ENCODE measurements at regions not wholly inside any gene's neighbourhood (a gene's known extent, or its start where the extent isn't known, plus 50 kb on each side); places are given as distances from the start of the nearest gene placed in this dataset.

- TF ChIP-seq, protein P1, sequence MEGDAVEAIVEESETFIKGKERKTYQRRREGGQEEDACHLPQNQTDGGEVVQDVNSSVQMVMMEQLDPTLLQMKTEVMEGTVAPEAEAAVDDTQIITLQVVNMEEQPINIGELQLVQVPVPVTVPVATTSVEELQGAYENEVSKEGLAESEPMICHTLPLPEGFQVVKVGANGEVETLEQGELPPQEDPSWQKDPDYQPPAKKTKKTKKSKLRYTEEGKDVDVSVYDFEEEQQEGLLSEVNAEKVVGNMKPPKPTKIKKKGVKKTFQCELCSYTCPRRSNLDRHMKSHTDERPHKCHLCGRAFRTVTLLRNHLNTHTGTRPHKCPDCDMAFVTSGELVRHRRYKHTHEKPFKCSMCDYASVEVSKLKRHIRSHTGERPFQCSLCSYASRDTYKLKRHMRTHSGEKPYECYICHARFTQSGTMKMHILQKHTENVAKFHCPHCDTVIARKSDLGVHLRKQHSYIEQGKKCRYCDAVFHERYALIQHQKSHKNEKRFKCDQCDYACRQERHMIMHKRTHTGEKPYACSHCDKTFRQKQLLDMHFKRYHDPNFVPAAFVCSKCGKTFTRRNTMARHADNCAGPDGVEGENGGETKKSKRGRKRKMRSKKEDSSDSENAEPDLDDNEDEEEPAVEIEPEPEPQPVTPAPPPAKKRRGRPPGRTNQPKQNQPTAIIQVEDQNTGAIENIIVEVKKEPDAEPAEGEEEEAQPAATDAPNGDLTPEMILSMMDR (IDR thresholded peaks at IDR 0.05) = no peak
- no peak for TF ChIP-seq EP300 (IDR thresholded peaks at IDR 0.05)
- TF ChIP-seq POLR2A (IDR thresholded peaks at IDR 0.05) = no peak
- no peak for TF ChIP-seq POLR2AphosphoS5 (IDR thresholded peaks at IDR 0.05)
- Histone ChIP-seq H3K4me1 (no peaks in the 10 kb centered on the region), H3K9me3 (no peaks in the 10 kb centered on the region), H3K27me3 (no peaks in the 10 kb centered on the region), H3K4me3 (no peak overlapping the region), H3K27ac (no peak overlapping the region), H3K36me3 (no peaks in the 10 kb centered on the region)
- 94% methylated on average over 1 of the region's 1 CpG for WGBS
- no peak for DNase-seq (ENCODE audit: low spot score in 2 of 2)
Observed at GRCh38 chr2:198385856-198386255, 581.5 kb downstream of the PLCL1 start.

GRCh38 chr2:198385326-198385725 is 580.9 kb downstream of the PLCL1 start:
- no peak for TF ChIP-seq POLR2A (IDR thresholded peaks at IDR 0.05)
- no peak for TF ChIP-seq POLR2AphosphoS5 (IDR thresholded peaks at IDR 0.05)
- no peak for TF ChIP-seq EP300 (IDR thresholded peaks at IDR 0.05)
- TF ChIP-seq, protein P1 (IDR thresholded peaks at IDR 0.05) = no peak
- no peak for DNase-seq (ENCODE audit: low spot score in 2 of 2)

DNA sequence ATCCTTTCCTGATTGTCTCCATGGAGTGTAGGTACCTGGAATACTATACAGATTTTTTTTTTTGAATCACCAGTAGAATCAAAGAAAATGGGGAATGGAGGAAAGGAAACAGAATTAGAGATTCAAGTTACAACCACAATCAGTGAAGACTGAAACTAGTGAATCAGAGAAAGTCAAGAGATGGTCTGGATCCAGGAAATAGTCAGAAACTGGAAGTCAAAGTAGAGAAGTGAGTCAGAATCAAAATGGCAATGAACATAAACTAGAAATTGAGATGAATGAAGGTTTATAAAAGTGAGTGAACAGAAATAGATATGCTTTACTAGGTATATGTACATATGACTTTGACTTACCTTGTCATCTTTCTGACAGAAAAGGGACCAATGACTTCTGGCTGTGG is 579.0 kb downstream of the PLCL1 start:
- Histone ChIP-seq H3K4me1 (no peaks in the 10 kb centered on the region), H3K4me3 (no peak overlapping the region), H3K9me3 (no peaks in the 10 kb centered on the region), H3K36me3 (no peaks in the 10 kb centered on the region), H3K27ac (no peak overlapping the region), H3K27me3 (no peaks in the 10 kb centered on the region)
- TF ChIP-seq POLR2A (IDR thresholded peaks at IDR 0.05) = no peak
- no peak for TF ChIP-seq EP300 (IDR thresholded peaks at IDR 0.05)
- TF ChIP-seq, protein P1 (IDR thresholded peaks at IDR 0.05) = no peak
- no peak for TF ChIP-seq POLR2AphosphoS5 (IDR thresholded peaks at IDR 0.05)
- DNase-seq (ENCODE audit: low spot score in 2 of 2) = no peak

More at GRCh38 chr2:198385326-198385725, 580.9 kb downstream of the PLCL1 start:
- Histone ChIP-seq H3K27ac (no peak overlapping the region), H3K27me3 (no peaks in the 10 kb centered on the region), H3K4me3 (no peak overlapping the region), H3K4me1 (no peaks in the 10 kb centered on the region), H3K36me3 (no peaks in the 10 kb centered on the region), H3K9me3 (no peaks in the 10 kb centered on the region)
- 78% methylated on average over 4 of the region's 4 CpGs for WGBS

GRCh38 chr2:198382811-198383210 is 578.4 kb downstream of the PLCL1 start:
- no peak for DNase-seq (ENCODE audit: low spot score in 2 of 2)
- Histone ChIP-seq H3K36me3 (no peaks in the 10 kb centered on the region), H3K27ac (no peak overlapping the region), H3K4me1 (no peaks in the 10 kb centered on the region), H3K4me3 (no peak overlapping the region), H3K27me3 (no peaks in the 10 kb centered on the region), H3K9me3 (no peaks in the 10 kb centered on the region)
- TF ChIP-seq POLR2AphosphoS5 (IDR thresholded peaks at IDR 0.05) (no peak), POLR2A (IDR thresholded peaks at IDR 0.05) (no peak), EP300 (IDR thresholded peaks at IDR 0.05) (no peak)
- TF ChIP-seq, protein P1 (IDR thresholded peaks at IDR 0.05) = no peak

DNA sequence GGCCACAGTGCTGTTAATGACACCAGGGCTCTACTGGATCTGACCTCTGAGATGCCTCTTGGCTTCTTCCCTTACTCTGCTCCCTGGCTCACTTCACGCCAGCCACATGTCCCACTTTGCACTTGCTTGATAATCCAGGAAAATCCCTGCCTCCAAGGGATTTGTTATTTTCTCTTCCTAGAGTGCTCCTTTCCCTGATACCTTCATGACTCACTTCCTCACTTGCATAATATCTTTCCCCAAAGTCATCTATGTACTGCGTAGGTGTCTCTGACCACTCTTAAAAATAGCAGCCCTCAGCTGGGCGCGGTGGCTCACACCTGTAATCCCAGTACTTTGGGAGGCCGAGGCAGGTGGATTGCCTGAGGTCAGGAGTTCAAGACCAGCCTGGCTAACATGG is 572.3 kb downstream of the PLCL1 start:
- no peak for DNase-seq (ENCODE audit: low spot score in 2 of 2)
- no peak for TF ChIP-seq EP300 (IDR thresholded peaks at IDR 0.05)
- TF ChIP-seq POLR2AphosphoS5 (IDR thresholded peaks at IDR 0.05) = no peak
- no peak for TF ChIP-seq POLR2A (IDR thresholded peaks at IDR 0.05)
- TF ChIP-seq, protein P1 (IDR thresholded peaks at IDR 0.05) = no peak
- H3K4me3 ChIP-seq = no peak overlapping the region
- no peak overlapping the region for H3K27ac ChIP-seq
- no peaks in the 10 kb centered on the region for H3K36me3 ChIP-seq
- 74% methylated on average over 5 of the region's 5 CpGs for WGBS
- H3K9me3 ChIP-seq = no peaks in the 10 kb centered on the region
- no peaks in the 10 kb centered on the region for H3K4me1 ChIP-seq
- no peaks in the 10 kb centered on the region for H3K27me3 ChIP-seq

Measured in suprapubic skin (tissue), 4 donors.